ENCODE measurements at regions not wholly inside any gene's neighbourhood (a gene's known extent, or its start where the extent isn't known, plus 50 kb on each side); places are given as distances from the start of the nearest gene placed in this dataset.

DNA sequence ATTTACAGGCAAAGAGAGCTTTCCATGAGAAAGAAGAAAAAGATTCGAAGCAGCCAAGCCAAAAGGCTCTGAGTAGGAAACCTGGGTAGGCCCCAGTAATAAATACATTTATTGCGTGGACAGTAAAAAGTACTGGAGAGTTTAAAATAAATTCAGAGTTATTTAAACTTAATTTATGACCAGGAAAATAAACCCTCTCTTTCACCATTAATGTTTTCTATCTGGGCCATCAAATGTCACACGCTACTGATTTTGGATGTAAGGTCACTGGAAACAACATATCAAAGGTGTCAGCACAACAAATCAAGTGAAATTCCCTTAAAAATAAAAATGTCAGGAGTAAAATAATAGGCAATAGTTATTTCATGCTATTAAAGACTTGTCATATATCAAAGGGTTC is 264.0 kb downstream of the SKAP2 start:
- DNase-seq (ENCODE audit: low spot score), result no peak

- no peak for DNase-seq (ENCODE audit: low spot score)
Measured at GRCh38 chr7:26603631-26604030, 260.8 kb downstream of the SKAP2 start.

- DNase-seq (ENCODE audit: low spot score), result no peak
Measured at GRCh38 chr7:26608402-26608801, 256.0 kb downstream of the SKAP2 start.

- no peak for DNase-seq (ENCODE audit: low spot score)
Measured at GRCh38 chr7:26609082-26609481, 255.3 kb downstream of the SKAP2 start.

- no peak for DNase-seq (ENCODE audit: low spot score)
Measured at GRCh38 chr7:26609532-26609931, 254.9 kb downstream of the SKAP2 start.

GRCh38 chr7:26612742-26613141 is 251.6 kb downstream of the SKAP2 start:
- no peak for DNase-seq (ENCODE audit: low spot score)

DNA sequence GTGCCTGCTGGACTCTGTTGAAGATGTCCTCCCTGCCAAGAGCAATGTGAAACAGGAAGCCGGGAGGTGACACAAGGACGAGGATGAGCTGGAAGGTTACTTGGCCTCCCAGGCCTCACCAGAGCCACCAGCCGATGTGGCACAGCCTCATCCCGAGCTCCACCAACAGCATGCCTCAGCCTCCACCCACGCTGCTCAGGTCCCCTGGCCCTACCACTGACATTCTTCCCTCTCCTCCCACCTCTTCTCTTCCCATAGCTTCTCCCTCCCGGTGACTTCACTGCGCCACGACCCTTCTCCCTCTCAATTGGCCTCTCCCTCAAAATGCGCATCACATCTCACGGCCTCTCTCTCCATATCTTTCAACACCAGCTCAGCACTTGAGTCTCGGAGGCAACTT is 249.9 kb downstream of the SKAP2 start:
- DNase-seq (ENCODE audit: low spot score), result no peak

DNA sequence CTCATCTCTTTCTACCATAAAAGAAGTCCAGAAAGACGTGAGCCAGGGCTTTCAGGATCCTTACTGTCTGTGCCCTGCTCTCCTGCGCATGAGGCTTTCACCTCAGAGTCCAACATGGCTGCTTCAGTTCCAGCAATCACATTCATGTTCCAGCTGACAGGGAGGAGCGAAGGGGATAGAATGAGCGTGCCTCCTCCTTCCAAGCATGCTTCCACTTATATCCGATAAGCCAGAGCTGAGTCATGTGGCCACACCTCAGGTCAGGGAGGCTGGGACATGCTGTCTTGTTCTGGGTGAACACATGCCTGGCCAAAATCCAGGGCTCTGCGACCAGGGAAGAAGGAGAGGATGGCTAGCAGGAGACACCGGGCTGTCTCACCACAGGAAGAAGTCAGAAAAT is 248.2 kb downstream of the SKAP2 start:
- DNase-seq (ENCODE audit: low spot score), result no peak

DNA sequence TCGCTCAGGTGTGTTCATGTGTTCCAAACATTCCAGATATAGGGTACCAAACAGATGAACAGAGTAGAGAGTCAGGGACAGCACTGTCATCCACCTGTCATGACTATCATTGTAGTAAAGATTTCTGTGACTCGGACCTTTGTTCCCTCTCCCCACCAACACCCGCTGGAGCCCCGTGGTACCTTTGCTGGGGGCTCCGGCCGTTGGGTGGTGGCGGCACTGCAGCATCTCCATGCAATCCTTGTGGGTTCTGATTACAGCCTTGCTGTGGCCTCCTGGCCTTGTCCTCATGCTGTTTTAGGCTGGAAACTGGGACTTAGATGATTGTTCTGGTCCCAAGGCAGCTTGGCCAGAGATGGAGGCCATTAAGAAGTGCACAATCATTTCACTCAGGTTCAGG is 247.3 kb downstream of the SKAP2 start:
- DNase-seq (ENCODE audit: low spot score), result no peak

Data from mucosa of gallbladder (tissue), 1 donor.